WERI-Rb-1 (cell line): ENCODE measurements at regions not wholly inside any gene's neighbourhood (a gene's known extent, or its start where the extent isn't known, plus 50 kb on each side); places are given as distances from the start of the nearest gene placed in this dataset.

Experiments
- DNase-seq: peaks from one replicate; pipeline ENCODE4 v3.0.0-alpha.2; 2020
- H3K27ac ChIP-seq: fragments of 250-450 bp; sonication (Bioruptor Pico); 2 replicates; pipeline ENCODE4 v1.5.1; 2020; ENCODE audit warnings: mild to moderate bottlenecking, moderate library complexity
- H3K27me3 ChIP-seq: fragments of 250-450 bp; sonication (Bioruptor Pico); 2 replicates; pipeline ENCODE4 v1.5.1; 2021; ENCODE audit warnings: mild to moderate bottlenecking, low read depth, moderate library complexity; ENCODE audit not compliant: insufficient read depth, severe bottlenecking
- H3K36me3 ChIP-seq: fragments of 250-450 bp; sonication (Bioruptor Pico); 2 replicates; pipeline ENCODE4 v1.5.1; 2020; ENCODE audit warnings: mild to moderate bottlenecking, moderate library complexity
- H3K4me3 ChIP-seq: 2 replicates; pipeline ENCODE4 v1.5.1; 2011; ENCODE audit warnings: low read depth, mild to moderate bottlenecking, control low read depth, low read length
- H3K9me3 ChIP-seq: fragments of 250-450 bp; sonication (Bioruptor Pico); 2 replicates; pipeline ENCODE4 v1.5.1; 2021; ENCODE audit warnings: mild to moderate bottlenecking, moderate library complexity; ENCODE audit not compliant: severe bottlenecking
- CTCF ChIP-seq: IDR thresholded peaks from 2 replicates; pipeline ENCODE4 v1.5.1; 2011; ENCODE audit warnings: low read depth, mild to moderate bottlenecking, control low read depth, inconsistent platforms, low read length

GRCh38 chr14:71267691-71268090, 360.4 kb downstream of the PCNX1 start:
- H3K27ac ChIP-seq = no peak overlapping the region
- no peak for TF ChIP-seq CTCF
- no peak overlapping the region for H3K4me3 ChIP-seq
- H3K36me3 ChIP-seq = no peaks in the 10 kb centered on the region
- no peaks in the 10 kb centered on the region for H3K27me3 ChIP-seq
- no peaks in the 10 kb centered on the region for H3K9me3 ChIP-seq
- DNase-seq = no peak

GRCh38 chr14:71270111-71270510, 362.9 kb downstream of the PCNX1 start:
- no peak overlapping the region for H3K4me3 ChIP-seq
- no peak overlapping the region for H3K27ac ChIP-seq
- H3K27me3 ChIP-seq = no peaks in the 10 kb centered on the region
- no peaks in the 10 kb centered on the region for H3K36me3 ChIP-seq
- no peak for TF ChIP-seq CTCF
- no peak for DNase-seq
- H3K9me3 ChIP-seq = no peaks in the 10 kb centered on the region

GRCh38 chr14:71271166-71271945, 364.1 kb downstream of the PCNX1 start:
- Histone ChIP-seq H3K9me3 (no peaks in the 10 kb centered on the region), H3K4me3 (no peak overlapping the region), H3K27me3 (no peaks in the 10 kb centered on the region), H3K36me3 (no peaks in the 10 kb centered on the region), H3K27ac (no peak overlapping the region)
- no peak for TF ChIP-seq CTCF
- DNase-seq = no peak

GRCh38 chr14:71273366-71273765, 366.1 kb downstream of the PCNX1 start:
- Histone ChIP-seq H3K27ac (no peak overlapping the region), H3K4me3 (no peak overlapping the region), H3K36me3 (no peaks in the 10 kb centered on the region), H3K27me3 (no peaks in the 10 kb centered on the region), H3K9me3 (no peaks in the 10 kb centered on the region)
- TF ChIP-seq CTCF = no peak
- no peak for DNase-seq

- Histone ChIP-seq H3K9me3 (no peaks in the 10 kb centered on the region), H3K27me3 (no peaks in the 10 kb centered on the region), H3K27ac (no peak overlapping the region), H3K36me3 (no peaks in the 10 kb centered on the region), H3K4me3 (no peak overlapping the region)
- no peak for DNase-seq
- TF ChIP-seq CTCF = no peak
These were observed 376.8 kb downstream of the PCNX1 start for GRCh38 chr14:71284048-71284447.

- Histone ChIP-seq H3K27me3 (no peaks in the 10 kb centered on the region), H3K4me3 (no peak overlapping the region), H3K9me3 (no peaks in the 10 kb centered on the region), H3K36me3 (no peaks in the 10 kb centered on the region), H3K27ac (no peak overlapping the region)
- no peak for TF ChIP-seq CTCF
- no peak for DNase-seq
These were observed 378.9 kb downstream of the PCNX1 start for GRCh38 chr14:71286126-71286525.
